Forelimb muscle (tissue), 1 donor: ENCODE measurements at regions not wholly inside any gene's neighbourhood (a gene's known extent, or its start where the extent isn't known, plus 50 kb on each side); places are given as distances from the start of the nearest gene placed in this dataset.

Experiments
- DNase-seq: peaks from one replicate; pipeline ENCODE4 v3.0.0-alpha.2; 2013; ENCODE audit warnings: low read depth

GRCh38 chr10:78737883-78738856 is 330.6 kb upstream of the ZMIZ1 start:
- no peak for DNase-seq

- no peak for DNase-seq
These were observed 329.9 kb upstream of the ZMIZ1 start for GRCh38 chr10:78738861-78739260.

- DNase-seq: no peak
These were observed 329.2 kb upstream of the ZMIZ1 start for GRCh38 chr10:78739444-78740053.

GRCh38 chr10:78740976-78741915 is 327.5 kb upstream of the ZMIZ1 start:
- DNase-seq: peak; percentile 72

GRCh38 chr10:78742406-78742729 is 326.4 kb upstream of the ZMIZ1 start:
- no peak for DNase-seq

- no peak for DNase-seq
These were observed 325.8 kb upstream of the ZMIZ1 start for GRCh38 chr10:78742730-78743615.

GRCh38 chr10:78744056-78744455 is 324.7 kb upstream of the ZMIZ1 start:
- DNase-seq: no peak

- DNase-seq: no peak
These were observed 324.2 kb upstream of the ZMIZ1 start for GRCh38 chr10:78744491-78745090.

- no peak for DNase-seq
These were observed 323.3 kb upstream of the ZMIZ1 start for GRCh38 chr10:78745441-78745840.

- no peak for DNase-seq
These were observed 322.5 kb upstream of the ZMIZ1 start for GRCh38 chr10:78746155-78746763.

- DNase-seq: no peak
These were observed 321.1 kb upstream of the ZMIZ1 start for GRCh38 chr10:78747401-78748234.

- no peak for DNase-seq
These were observed 320.6 kb upstream of the ZMIZ1 start for GRCh38 chr10:78748235-78748533.

GRCh38 chr10:78749200-78749599 is 319.6 kb upstream of the ZMIZ1 start:
- DNase-seq: no peak

- no peak for DNase-seq
These were observed 318.9 kb upstream of the ZMIZ1 start for GRCh38 chr10:78749898-78750297.

- no peak for DNase-seq
These were observed 318.3 kb upstream of the ZMIZ1 start for GRCh38 chr10:78750418-78750817.

GRCh38 chr10:78751716-78752115 is 317.1 kb upstream of the ZMIZ1 start:
- DNase-seq: no peak

- no peak for DNase-seq
These were observed 316.5 kb upstream of the ZMIZ1 start for GRCh38 chr10:78752221-78752620.

- no peak for DNase-seq
These were observed 316.1 kb upstream of the ZMIZ1 start for GRCh38 chr10:78752708-78753107.

GRCh38 chr10:78754269-78755062 is 314.3 kb upstream of the ZMIZ1 start:
- DNase-seq: no peak
